22Rv1 (cell line): ENCODE measurements at regions not wholly inside any gene's neighbourhood (a gene's known extent, or its start where the extent isn't known, plus 50 kb on each side); places are given as distances from the start of the nearest gene placed in this dataset.

Experiments
- CTCF ChIP-seq: fragments of 450-650 bp; IDR thresholded peaks from 2 replicates; pipeline ENCODE4 v1.5.1; 2017; ENCODE audit warnings: mild to moderate bottlenecking
- ZFX ChIP-seq: fragments of 450-650 bp; IDR thresholded peaks from 2 replicates; pipeline ENCODE4 v1.6.1; 2017; ENCODE audit warnings: antibody characterized with exemption, borderline replicate concordance

- TF ChIP-seq CTCF, result no peak
- TF ChIP-seq ZFX, result no peak
Measured at GRCh38 chr6:113776998-113777397, 80.1 kb upstream of the MARCKS start.
